GM19328 (cell line): ENCODE measurements at regions not wholly inside any gene's neighbourhood (a gene's known extent, or its start where the extent isn't known, plus 50 kb on each side); places are given as distances from the start of the nearest gene placed in this dataset.

Experiments used
- ATAC-seq: cut with Tn5 transposase; IDR thresholded peaks from one replicate; pipeline ENCODE4 v1.9.1; 2021; ENCODE audit warnings: mild to moderate bottlenecking, moderate library complexity; ENCODE audit not compliant: unreplicated experiment

DNA sequence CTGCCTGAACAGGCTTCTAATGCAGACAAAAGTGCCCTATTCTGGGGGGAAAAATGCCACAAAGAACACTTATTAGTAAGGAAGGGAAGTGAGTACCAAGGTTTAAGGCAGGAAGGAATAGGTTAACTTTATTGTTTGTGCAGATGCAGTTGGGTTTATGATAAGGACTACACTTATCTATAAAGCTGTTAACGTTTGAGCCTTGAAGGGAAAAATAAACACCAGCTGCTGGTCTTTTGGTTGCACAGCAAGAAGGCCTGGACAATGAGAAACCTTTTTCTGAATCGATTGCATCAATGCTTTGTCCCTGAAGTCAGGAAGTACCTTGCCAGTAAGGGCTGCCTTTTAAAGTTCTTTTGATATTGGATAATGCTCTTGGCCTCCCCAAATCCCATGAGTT, 407.8 kb downstream of the ATP23 start:
- no peak for ATAC-seq

GRCh38 chr12:58356794-58357193, 415.4 kb downstream of the ATP23 start:
- no peak for ATAC-seq

DNA sequence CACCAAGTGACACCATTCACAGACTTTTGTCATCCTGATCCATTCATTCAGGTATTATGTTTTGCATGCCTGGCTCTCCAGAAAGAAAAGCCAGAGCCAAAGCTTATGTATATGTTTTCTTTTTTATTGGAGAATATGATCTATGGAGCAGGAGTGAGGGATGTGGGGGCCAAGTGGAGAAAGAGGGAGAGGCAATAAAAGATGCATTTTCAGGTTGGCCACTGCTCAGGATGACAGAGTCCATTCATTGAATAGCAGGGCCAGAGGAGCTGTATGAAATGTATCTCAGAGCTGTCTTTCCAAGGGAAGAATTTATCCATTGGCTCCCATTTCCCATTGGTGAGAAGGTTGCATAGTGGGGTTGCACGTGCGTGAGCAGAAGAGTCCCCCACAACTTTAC, 416.1 kb downstream of the ATP23 start:
- ATAC-seq: no peak

- no peak for ATAC-seq
Measured at GRCh38 chr12:58358369-58358768, 417.0 kb downstream of the ATP23 start.

- ATAC-seq: no peak
Measured at GRCh38 chr12:58359084-58359483, 417.7 kb downstream of the ATP23 start.

- no peak for ATAC-seq
Measured at GRCh38 chr12:58361056-58361455, 419.7 kb downstream of the ATP23 start.

DNA sequence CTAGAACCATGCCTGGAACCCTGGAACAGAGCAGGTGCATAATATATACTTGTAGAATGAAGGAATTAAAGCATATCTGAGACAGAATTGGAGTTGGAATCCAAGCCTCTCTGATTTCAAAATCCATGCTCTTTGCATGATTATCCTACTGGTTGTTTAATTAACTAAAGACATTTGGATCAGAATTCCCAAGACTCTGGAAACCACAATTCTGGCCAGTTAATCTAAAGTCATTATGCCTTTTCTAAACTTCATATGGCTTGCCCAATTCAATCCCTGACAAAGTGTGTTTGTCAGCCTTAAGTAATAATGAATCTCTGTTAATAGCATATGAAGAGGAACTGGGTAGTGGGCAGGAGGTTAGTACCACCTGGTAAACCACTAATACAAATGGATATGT, 422.6 kb downstream of the ATP23 start:
- no peak for ATAC-seq

DNA sequence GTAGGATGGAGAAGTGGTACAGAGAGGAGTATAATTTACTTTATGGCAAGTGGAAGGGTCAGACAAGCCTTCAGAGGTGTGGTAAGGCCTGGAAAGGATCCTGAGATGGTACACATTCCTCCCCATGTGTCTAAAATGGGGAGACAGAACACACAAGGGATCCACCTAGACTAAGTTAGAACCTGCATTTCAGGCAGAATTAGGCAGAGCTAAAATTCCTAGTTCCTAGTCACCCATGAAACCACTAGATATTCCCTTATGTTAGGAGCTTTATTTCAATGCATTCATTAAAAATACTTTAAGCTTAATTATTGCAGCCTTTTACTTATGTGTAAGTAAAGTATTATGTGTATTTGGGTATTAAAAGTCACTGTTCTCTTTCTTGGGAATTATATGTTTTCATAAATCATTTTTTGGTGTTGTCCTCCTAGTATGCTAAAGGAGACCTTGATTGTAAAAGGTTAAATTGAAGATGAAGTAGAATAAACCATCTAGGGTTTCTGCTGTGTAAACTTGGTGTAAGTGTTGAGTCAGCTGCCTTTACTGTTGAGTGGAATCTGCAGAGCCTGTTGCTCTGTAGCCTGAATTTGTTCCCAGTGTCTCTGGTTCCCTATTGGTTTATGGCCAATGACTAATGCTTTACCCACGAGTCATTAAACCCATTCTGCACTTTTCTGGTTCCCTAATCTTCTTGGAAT, 423.2 kb downstream of the ATP23 start:
- no peak for ATAC-seq

DNA sequence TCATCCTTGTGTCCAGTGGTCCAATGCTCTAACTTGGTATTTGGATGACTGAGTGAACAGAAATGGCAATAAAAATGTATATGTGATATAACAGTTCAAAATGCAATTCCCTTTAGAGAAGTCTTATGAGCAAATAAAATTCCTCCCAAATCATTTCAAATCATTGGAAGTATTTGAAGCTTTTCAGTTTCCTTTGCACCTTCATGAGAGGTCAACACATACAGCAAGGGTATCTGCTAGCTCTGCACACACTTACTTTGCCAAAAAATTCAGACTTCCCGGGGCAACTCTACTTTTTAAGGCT, 423.7 kb downstream of the ATP23 start:
- ATAC-seq: no peak

- no peak for ATAC-seq
Measured at GRCh38 chr12:58367041-58367440, 425.7 kb downstream of the ATP23 start.

DNA sequence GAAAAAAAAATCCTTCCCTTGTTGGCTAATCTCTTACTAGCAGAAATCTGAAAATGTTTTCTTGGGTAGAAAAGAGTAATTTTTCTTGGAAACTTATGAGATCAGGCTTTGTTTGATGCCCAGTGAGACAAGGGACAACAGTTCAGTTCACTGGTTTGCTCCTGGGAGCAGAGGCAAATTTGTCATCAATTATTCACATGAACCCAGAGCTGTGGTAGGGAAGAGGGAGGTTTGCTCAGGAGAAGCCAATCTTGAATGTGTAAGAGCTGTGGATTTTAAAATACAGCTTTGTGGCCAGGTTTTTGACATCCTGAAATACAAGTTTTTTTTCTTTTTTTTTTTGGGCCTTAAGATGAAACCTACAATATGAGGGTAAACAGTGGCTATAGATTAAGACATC, 426.6 kb downstream of the ATP23 start:
- ATAC-seq: no peak

- no peak for ATAC-seq
Measured at GRCh38 chr12:58369576-58369975, 428.2 kb downstream of the ATP23 start.

- peak; percentile 94 for ATAC-seq
Measured at GRCh38 chr12:58372298-58372697, 430.9 kb downstream of the ATP23 start.

DNA sequence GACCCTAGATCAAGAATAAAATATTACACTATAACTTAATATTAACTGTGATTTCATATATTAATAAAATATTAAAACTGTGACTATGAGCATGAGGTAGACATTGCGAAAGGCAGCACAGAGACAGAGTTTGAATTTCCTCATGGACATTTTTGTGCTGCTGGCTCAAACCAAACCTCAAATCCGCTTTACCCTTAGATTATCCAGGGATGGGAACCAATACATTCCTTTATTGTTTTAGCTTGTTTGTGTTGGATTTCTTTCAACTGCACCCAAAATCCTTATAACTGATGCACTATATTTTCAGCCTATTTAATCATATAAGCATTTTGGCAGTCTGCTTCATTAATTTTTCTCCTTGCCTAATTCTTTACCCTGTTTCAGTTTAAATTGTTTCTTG, 436.7 kb downstream of the ATP23 start:
- no peak for ATAC-seq

- ATAC-seq: no peak
Measured at GRCh38 chr12:58381546-58381945, 440.2 kb downstream of the ATP23 start.

DNA sequence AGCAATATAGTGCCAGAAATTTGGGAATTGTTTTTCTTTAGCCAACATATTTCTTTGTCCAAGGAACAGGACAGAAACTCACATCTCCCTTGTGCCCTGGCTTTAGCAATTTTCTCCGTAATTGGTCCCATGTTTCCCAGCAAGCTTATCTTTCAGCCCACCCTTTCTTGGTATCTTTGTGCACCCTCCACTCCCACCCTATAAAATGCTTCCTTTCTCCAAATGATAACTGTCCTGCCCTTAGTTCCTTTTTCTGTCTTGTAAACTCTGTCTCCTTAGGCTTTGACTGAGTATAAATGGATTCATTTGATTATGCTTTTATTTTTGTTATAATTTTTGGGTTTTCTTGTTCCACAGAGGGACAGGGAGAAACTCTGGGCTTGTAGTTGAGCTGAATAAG, 442.8 kb downstream of the ATP23 start:
- no peak for ATAC-seq

DNA sequence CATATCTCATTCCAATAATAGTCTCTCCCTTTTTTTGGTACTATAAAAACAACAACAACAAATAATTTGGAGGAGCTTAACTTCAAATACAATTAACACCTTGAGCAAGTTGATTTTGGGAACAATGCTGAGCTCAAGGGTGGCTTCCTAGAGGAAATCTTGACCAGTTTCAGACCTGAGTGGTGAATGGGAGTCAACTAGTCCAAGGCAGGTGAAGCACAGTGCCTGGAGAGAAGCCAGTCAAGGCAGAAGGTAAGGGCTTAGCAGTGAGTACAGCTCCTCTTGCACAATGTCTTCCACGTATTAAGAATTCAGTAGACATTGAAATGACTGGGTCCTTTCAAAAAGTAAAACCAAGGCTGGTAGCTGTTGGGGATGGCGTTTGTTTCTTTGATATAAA, 444.8 kb downstream of the ATP23 start:
- ATAC-seq: no peak

DNA sequence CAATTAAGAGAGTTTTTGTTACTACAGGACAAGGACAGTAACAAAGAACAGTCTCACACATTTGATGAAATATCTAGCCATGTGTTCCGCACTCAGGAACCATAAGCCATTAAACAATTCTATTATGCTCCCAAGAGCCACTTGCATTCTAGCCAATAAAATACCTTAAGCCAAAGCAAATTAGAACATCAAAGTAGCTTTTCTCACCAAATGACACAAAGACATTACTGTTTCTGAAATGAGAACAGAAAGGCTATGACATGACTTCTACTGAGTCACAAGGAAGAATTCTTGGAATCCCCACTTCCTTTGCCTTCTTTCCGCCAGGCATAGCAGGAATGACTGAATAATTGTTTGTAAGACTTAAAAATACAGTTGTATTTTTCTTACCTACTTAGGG, 445.8 kb downstream of the ATP23 start:
- no peak for ATAC-seq

DNA sequence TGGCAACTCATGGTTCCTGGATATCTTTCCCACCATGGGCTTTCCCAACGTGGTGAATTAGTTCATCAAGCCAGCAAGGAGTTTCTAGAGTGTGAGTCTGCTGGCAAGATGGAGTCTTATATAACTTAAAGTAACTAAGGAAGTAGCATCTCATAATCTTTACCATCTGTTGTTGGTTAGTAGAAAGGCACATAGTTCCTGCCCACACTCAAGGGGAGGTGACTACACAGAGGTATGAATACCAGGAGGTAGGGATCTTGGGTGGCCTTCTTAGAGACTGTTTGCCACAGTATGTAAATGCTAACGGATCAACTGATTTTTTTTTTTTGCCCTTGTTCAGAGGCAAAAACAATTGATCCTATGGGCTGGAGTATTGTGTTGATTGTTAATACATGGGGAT, 446.9 kb downstream of the ATP23 start:
- no peak for ATAC-seq

GRCh38 chr12:58393152-58393551, 451.8 kb downstream of the ATP23 start:
- ATAC-seq: no peak

DNA sequence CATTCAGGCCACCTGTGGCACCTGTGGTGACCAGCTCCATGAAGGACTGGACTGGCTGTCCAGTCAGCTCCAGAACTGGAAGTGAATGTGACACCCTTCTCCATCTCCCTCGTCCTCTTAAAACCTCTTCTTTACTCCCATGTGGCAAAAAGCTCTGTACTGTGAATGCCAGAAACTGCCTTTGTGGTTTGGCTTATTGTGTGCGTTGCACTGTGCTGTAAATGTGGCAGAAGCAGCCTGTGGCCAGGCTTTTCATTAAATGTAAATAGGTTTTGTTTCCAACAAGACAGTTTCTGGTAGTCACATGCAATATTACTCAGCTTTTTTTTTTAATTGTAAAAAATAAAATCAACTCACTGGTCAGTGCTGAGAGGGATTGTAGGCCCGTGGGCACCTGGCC, 453.7 kb downstream of the ATP23 start:
- ATAC-seq: no peak

DNA sequence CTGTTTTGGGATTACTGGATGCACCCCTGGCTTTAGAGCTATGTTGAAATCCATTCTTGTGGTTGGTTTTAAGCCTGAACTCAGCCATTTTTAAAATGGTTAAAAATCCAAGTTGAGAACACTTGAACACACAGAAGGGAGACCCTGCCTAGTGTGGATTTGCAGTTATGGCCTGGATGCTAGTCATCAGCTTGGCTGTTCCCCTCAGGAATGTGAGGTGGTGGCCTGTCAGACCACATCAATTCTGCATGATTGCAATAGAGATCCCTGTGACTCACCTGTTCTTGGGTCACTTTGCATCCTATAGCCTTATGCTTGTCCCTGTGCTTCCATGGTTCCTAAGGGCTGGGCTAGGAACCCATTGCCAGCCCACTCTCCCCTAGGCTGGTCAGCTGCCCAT, 454.1 kb downstream of the ATP23 start:
- ATAC-seq: no peak

- no peak for ATAC-seq
Measured at GRCh38 chr12:58396239-58396638, 454.9 kb downstream of the ATP23 start.

- no peak for ATAC-seq
Measured at GRCh38 chr12:58405363-58405762, 464.0 kb downstream of the ATP23 start.
